ENCODE measurements at regions not wholly inside any gene's neighbourhood (a gene's known extent, or its start where the extent isn't known, plus 50 kb on each side); places are given as distances from the start of the nearest gene placed in this dataset.
A peak's percentile ranks its signal among the peaks of the same experiment; 100 is the strongest.

GRCh38 chr22:44574640-44575380 lies 76.8 kb upstream of the RTL6 start:
- H3K36me3 ChIP-seq: no peaks in the 10 kb centered on the region
- DNase-seq (ENCODE audit: low spot score in 2 of 2): peak; percentile 45 to 54
- no peaks in the 10 kb centered on the region for H3K9me3 ChIP-seq
- peaks cover 25% of the 10 kb centered on the region for H3K27me3 ChIP-seq
- no peak for TF ChIP-seq CTCF (IDR thresholded peaks at IDR 0.05)
- no peak for TF ChIP-seq POLR2A (IDR thresholded peaks at IDR 0.05)
- TF ChIP-seq POLR2AphosphoS5 (IDR thresholded peaks at IDR 0.05): no peak
- no peak for TF ChIP-seq EP300 (IDR thresholded peaks at IDR 0.05)
- H3K4me1 ChIP-seq: peaks cover 13% of the 10 kb centered on the region
- H3K27ac ChIP-seq: no peak overlapping the region
- H3K4me3 ChIP-seq: no peak overlapping the region
- WGBS: 44% methylated on average over 14 of the region's 17 CpGs

- H3K27me3 ChIP-seq: peaks cover 25% of the 10 kb centered on the region
- peaks cover 13% of the 10 kb centered on the region for H3K4me1 ChIP-seq
- H3K36me3 ChIP-seq: no peaks in the 10 kb centered on the region
- H3K9me3 ChIP-seq: no peaks in the 10 kb centered on the region
- TF ChIP-seq POLR2AphosphoS5 (IDR thresholded peaks at IDR 0.05): no peak
- TF ChIP-seq POLR2A (IDR thresholded peaks at IDR 0.05): no peak
- TF ChIP-seq EP300 (IDR thresholded peaks at IDR 0.05): no peak
- no peak for TF ChIP-seq CTCF (IDR thresholded peaks at IDR 0.05)
- WGBS: 40% methylated on average over 10 of the region's 10 CpGs
- DNase-seq (ENCODE audit: low spot score in 2 of 2): peak; percentile 61 to 70
- no peak overlapping the region for H3K4me3 ChIP-seq
- no peak overlapping the region for H3K27ac ChIP-seq
These were observed 76.1 kb upstream of the RTL6 start for GRCh38 chr22:44574057-44574639.

- H3K4me1 ChIP-seq: peaks cover 13% of the 10 kb centered on the region
- no peaks in the 10 kb centered on the region for H3K36me3 ChIP-seq
- no peak for TF ChIP-seq POLR2AphosphoS5 (IDR thresholded peaks at IDR 0.05)
- no peak for TF ChIP-seq EP300 (IDR thresholded peaks at IDR 0.05)
- no peak for TF ChIP-seq POLR2A (IDR thresholded peaks at IDR 0.05)
- TF ChIP-seq CTCF (IDR thresholded peaks at IDR 0.05): no peak
- H3K27me3 ChIP-seq: peaks cover 24% of the 10 kb centered on the region
- 98% methylated on average over 4 of the region's 4 CpGs for WGBS
- no peak overlapping the region for H3K4me3 ChIP-seq
- H3K27ac ChIP-seq: no peak overlapping the region
- DNase-seq (ENCODE audit: low spot score in 2 of 2): peak; percentile 29 to 51
- no peaks in the 10 kb centered on the region for H3K9me3 ChIP-seq
These were observed 75.4 kb upstream of the RTL6 start for GRCh38 chr22:44573451-44573850.

- Histone ChIP-seq H3K9me3 (no peaks in the 10 kb centered on the region), H3K27ac (no peak overlapping the region), H3K4me1 (peaks cover 13% of the 10 kb centered on the region), H3K36me3 (no peaks in the 10 kb centered on the region), H3K4me3 (no peak overlapping the region), H3K27me3 (peaks cover 15% of the 10 kb centered on the region)
- DNase-seq (ENCODE audit: low spot score in 2 of 2): peak; percentile 38 to 58
- no peak for TF ChIP-seq EP300 (IDR thresholded peaks at IDR 0.05)
- WGBS: 76% methylated on average over 9 of the region's 14 CpGs
These were observed 74.6 kb upstream of the RTL6 start for GRCh38 chr22:44572414-44573207.

GRCh38 chr22:44571566-44572413 lies 73.8 kb upstream of the RTL6 start:
- TF ChIP-seq POLR2AphosphoS5 (IDR thresholded peaks at IDR 0.05) (no peak), POLR2A (IDR thresholded peaks at IDR 0.05) (no peak), CTCF (IDR thresholded peaks at IDR 0.05) (no peak), EP300 (IDR thresholded peaks at IDR 0.05) (no peak)
- Histone ChIP-seq H3K27me3 (peaks cover 10% of the 10 kb centered on the region), H3K27ac (no peak overlapping the region), H3K9me3 (no peaks in the 10 kb centered on the region), H3K4me3 (no peak overlapping the region), H3K4me1 (peaks cover 13% of the 10 kb centered on the region), H3K36me3 (no peaks in the 10 kb centered on the region)
- 86% methylated on average over 26 of the region's 29 CpGs for WGBS
- peak; percentile 26 to 59 for DNase-seq (ENCODE audit: low spot score in 2 of 2)

All from suprapubic skin (tissue), 4 donors.